Neural cell (in vitro differentiated cells): ENCODE measurements at regions not wholly inside any gene's neighbourhood (a gene's known extent, or its start where the extent isn't known, plus 50 kb on each side); places are given as distances from the start of the nearest gene placed in this dataset.

Experiments used
- H2AFZ ChIP-seq: fragments of 200-600, 300-800 bp; sonication (generic), shearing (Covaris generic); 2 replicates; pipeline ENCODE4 v1.6.0; 2014; ENCODE audit warnings: low read depth, mild to moderate bottlenecking, antibody characterized with exemption, low read length, moderate library complexity
- H3F3A ChIP-seq: fragments of 200-600 bp; shearing (Covaris generic); 2 replicates; pipeline ENCODE4 v1.6.1; 2016; ENCODE audit warnings: mild to moderate bottlenecking, moderate library complexity, mixed read lengths, antibody characterized with exemption, low read length; ENCODE audit not compliant: insufficient read depth, poor library complexity, severe bottlenecking
- H3K27ac ChIP-seq: fragments of 200-600, 300-800 bp; sonication (generic), shearing (Covaris generic); 2 replicates; pipeline ENCODE4 v1.5.1; 2014; ENCODE audit warnings: mild to moderate bottlenecking, low read length, moderate library complexity
- H3K27me3 ChIP-seq: fragments of 300-800, 200-600 bp; sonication (generic), shearing (Covaris generic); 2 replicates; pipeline ENCODE4 v1.6.0; 2014; ENCODE audit warnings: mild to moderate bottlenecking, low read depth, low read length, moderate library complexity; ENCODE audit not compliant: insufficient read depth
- H3K36me3 ChIP-seq: fragments of 300-800, 200-600 bp; sonication (generic), shearing (Covaris generic); 2 replicates; pipeline ENCODE4 v1.5.1; 2014; ENCODE audit warnings: mild to moderate bottlenecking, antibody characterized with exemption, low read length, moderate library complexity; ENCODE audit not compliant: insufficient read depth
- H3K4me2 ChIP-seq: fragments of 300-800, 200-600 bp; sonication (generic), shearing (Covaris generic); 2 replicates; pipeline ENCODE4 v1.6.0; 2014; ENCODE audit warnings: mild to moderate bottlenecking, low read length
- H3K4me3 ChIP-seq: fragments of 300-800, 200-600 bp; sonication (generic), shearing (Covaris generic); 2 replicates; pipeline ENCODE4 v1.5.1; 2014; ENCODE audit warnings: mild to moderate bottlenecking, low read length, moderate library complexity
- H3K79me2 ChIP-seq: fragments of 200-600 bp; shearing (Covaris generic); replicated peaks from 2 replicates; pipeline ENCODE4 v1.6.0; 2014; ENCODE audit warnings: mild to moderate bottlenecking, low read length, moderate library complexity; ENCODE audit not compliant: insufficient read depth
- H3K9ac ChIP-seq: fragments of 300-800, 200-600 bp; sonication (generic), shearing (Covaris generic); 2 replicates; pipeline ENCODE4 v1.6.1; 2016; ENCODE audit warnings: mild to moderate bottlenecking, low read length, mixed read lengths
- H3K9me2 ChIP-seq: fragments of 200-600 bp; shearing (Covaris generic); 2 replicates; pipeline ENCODE4 v1.6.1; 2016; ENCODE audit warnings: mild to moderate bottlenecking, low read length, mixed read lengths; ENCODE audit not compliant: insufficient read depth
- H3K9me3 ChIP-seq: fragments of 200-600, 300-800 bp; sonication (generic), shearing (Covaris generic); 2 replicates; pipeline ENCODE4 v1.6.1; 2016; ENCODE audit warnings: mild to moderate bottlenecking, mixed run types, low read length, moderate library complexity, mixed read lengths
- H4K20me1 ChIP-seq: fragments of 200-600 bp; shearing (Covaris generic); 2 replicates; pipeline ENCODE4 v1.6.1; 2016; ENCODE audit warnings: mild to moderate bottlenecking, mixed run types; ENCODE audit not compliant: insufficient read depth
- CTCF ChIP-seq: fragments of 450-650 bp; IDR thresholded peaks from 2 replicates; pipeline ENCODE4 v1.5.1; 2014; ENCODE audit warnings: antibody characterized with exemption, mild to moderate bottlenecking, moderate library complexity; ENCODE audit not compliant: poor library complexity, severe bottlenecking
- EP300 ChIP-seq: fragments of 450-650 bp; conservative IDR thresholded peaks from 2 replicates; pipeline ENCODE4 v1.6.1; 2014; ENCODE audit warnings: antibody characterized with exemption, mild to moderate bottlenecking, moderate library complexity; ENCODE audit not compliant: poor library complexity, severe bottlenecking
- EZH2 ChIP-seq: fragments of 200-600, 300-800 bp; shearing (Covaris generic), sonication (generic); IDR thresholded peaks from 2 replicates; pipeline ENCODE4 v1.6.1; 2014; ENCODE audit warnings: antibody characterized with exemption, low read length, borderline replicate concordance, mild to moderate bottlenecking; ENCODE audit not compliant: insufficient read depth, poor library complexity, severe bottlenecking
- MXI1 ChIP-seq: fragments of 450-650 bp; conservative IDR thresholded peaks from 2 replicates; pipeline ENCODE4 v1.6.1; 2014; ENCODE audit warnings: antibody characterized with exemption, mild to moderate bottlenecking; ENCODE audit not compliant: poor library complexity, severe bottlenecking
- POLR2AphosphoS5 ChIP-seq: IDR thresholded peaks from 2 replicates; pipeline ENCODE4 v1.6.1; 2012
- RAD21 ChIP-seq: fragments of 450-650 bp; conservative IDR thresholded peaks from 2 replicates; pipeline ENCODE4 v1.6.1; 2014; ENCODE audit warnings: antibody characterized with exemption, mild to moderate bottlenecking, moderate library complexity
- SMC3 ChIP-seq: fragments of 450-650 bp; conservative IDR thresholded peaks from 2 replicates; pipeline ENCODE4 v1.6.1; 2014; ENCODE audit warnings: antibody characterized with exemption, mild to moderate bottlenecking, moderate library complexity; ENCODE audit not compliant: poor library complexity
- TAF1 ChIP-seq: IDR thresholded peaks from 2 replicates; pipeline ENCODE4 v1.6.1; 2012; ENCODE audit warnings: low read depth
- TF ChIP-seq, protein P1 (sequence below): IDR thresholded peaks from 2 replicates; pipeline ENCODE4 v1.6.1; 2012; ENCODE audit warnings: borderline replicate concordance

DNA sequence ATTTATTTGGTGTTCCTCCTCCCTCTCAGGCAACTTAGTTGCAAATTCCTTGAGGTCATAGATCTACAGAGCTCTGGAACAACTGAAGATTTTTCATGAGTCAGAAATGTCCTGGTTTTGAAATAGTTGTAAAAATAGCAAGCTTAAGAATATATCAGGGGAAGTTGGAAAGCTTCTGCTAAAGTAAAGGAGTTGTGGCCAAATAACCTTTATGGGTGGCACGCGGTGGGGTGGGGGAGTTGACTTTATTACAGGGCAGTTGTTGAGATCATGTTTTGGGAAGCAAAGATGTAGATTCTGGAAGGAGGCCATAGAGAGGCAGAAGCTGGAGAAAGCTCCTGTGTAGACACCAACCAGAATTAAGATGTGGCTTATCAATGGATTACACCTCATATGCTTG lies 326.0 kb upstream of the MTPN start:
- H2AFZ ChIP-seq = no peak overlapping the region
- H3K4me3 ChIP-seq = no peak overlapping the region
- no peaks in the 10 kb centered on the region for H3K36me3 ChIP-seq
- H3K9me2 ChIP-seq = no peaks in the 10 kb centered on the region
- no peak overlapping the region for H3K9ac ChIP-seq
- no peaks in the 10 kb centered on the region for H4K20me1 ChIP-seq
- TF ChIP-seq TAF1 (no peak), POLR2AphosphoS5 (no peak), EZH2 (no peak), SMC3 (no peak), RAD21 (no peak), MXI1 (no peak), EP300 (no peak), CTCF (no peak)
- TF ChIP-seq, protein P1, sequence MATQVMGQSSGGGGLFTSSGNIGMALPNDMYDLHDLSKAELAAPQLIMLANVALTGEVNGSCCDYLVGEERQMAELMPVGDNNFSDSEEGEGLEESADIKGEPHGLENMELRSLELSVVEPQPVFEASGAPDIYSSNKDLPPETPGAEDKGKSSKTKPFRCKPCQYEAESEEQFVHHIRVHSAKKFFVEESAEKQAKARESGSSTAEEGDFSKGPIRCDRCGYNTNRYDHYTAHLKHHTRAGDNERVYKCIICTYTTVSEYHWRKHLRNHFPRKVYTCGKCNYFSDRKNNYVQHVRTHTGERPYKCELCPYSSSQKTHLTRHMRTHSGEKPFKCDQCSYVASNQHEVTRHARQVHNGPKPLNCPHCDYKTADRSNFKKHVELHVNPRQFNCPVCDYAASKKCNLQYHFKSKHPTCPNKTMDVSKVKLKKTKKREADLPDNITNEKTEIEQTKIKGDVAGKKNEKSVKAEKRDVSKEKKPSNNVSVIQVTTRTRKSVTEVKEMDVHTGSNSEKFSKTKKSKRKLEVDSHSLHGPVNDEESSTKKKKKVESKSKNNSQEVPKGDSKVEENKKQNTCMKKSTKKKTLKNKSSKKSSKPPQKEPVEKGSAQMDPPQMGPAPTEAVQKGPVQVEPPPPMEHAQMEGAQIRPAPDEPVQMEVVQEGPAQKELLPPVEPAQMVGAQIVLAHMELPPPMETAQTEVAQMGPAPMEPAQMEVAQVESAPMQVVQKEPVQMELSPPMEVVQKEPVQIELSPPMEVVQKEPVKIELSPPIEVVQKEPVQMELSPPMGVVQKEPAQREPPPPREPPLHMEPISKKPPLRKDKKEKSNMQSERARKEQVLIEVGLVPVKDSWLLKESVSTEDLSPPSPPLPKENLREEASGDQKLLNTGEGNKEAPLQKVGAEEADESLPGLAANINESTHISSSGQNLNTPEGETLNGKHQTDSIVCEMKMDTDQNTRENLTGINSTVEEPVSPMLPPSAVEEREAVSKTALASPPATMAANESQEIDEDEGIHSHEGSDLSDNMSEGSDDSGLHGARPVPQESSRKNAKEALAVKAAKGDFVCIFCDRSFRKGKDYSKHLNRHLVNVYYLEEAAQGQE = no peak
- no peaks in the 10 kb centered on the region for H3F3A ChIP-seq
- no peak overlapping the region for H3K27ac ChIP-seq
- H3K9me3 ChIP-seq = no peaks in the 10 kb centered on the region
- no peaks in the 10 kb centered on the region for H3K27me3 ChIP-seq
- H3K79me2 ChIP-seq = no peaks in the 10 kb centered on the region
- no peak overlapping the region for H3K4me2 ChIP-seq

DNA sequence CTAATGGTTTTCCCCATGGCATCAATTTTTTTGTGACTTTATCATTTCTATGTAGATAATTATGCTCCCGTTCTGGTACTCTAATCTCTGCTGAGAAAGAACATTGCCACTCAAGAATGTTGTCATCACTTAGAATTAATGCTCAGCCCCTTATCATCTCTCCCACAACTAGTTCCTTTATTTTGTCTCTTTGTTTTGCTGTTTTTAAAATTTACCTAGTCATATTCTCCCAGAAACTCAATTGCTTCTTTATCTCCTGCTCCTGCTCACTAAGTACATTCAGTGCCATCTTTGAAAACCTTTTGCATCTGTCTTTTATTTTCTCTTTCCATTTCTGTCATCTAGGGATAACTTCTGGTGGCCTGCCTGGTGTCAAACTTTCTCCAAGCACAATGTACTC lies 324.9 kb upstream of the MTPN start:
- H4K20me1 ChIP-seq = no peaks in the 10 kb centered on the region
- H2AFZ ChIP-seq = no peak overlapping the region
- no peaks in the 10 kb centered on the region for H3K36me3 ChIP-seq
- TF ChIP-seq CTCF = no peak
- no peak for TF ChIP-seq TAF1
- TF ChIP-seq MXI1 = no peak
- no peak for TF ChIP-seq EP300
- TF ChIP-seq RAD21 = no peak
- no peak for TF ChIP-seq POLR2AphosphoS5
- TF ChIP-seq SMC3 = no peak
- TF ChIP-seq EZH2 = no peak
- TF ChIP-seq, protein P1 = no peak
- H3K4me2 ChIP-seq = no peak overlapping the region
- H3K4me3 ChIP-seq = no peak overlapping the region
- H3K9me3 ChIP-seq = no peaks in the 10 kb centered on the region
- no peak overlapping the region for H3K27ac ChIP-seq
- no peaks in the 10 kb centered on the region for H3F3A ChIP-seq
- no peak overlapping the region for H3K9ac ChIP-seq
- no peaks in the 10 kb centered on the region for H3K79me2 ChIP-seq
- H3K9me2 ChIP-seq = no peaks in the 10 kb centered on the region
- no peaks in the 10 kb centered on the region for H3K27me3 ChIP-seq
